Peyer's patch (tissue), 4 donors: ENCODE measurements at regions not wholly inside any gene's neighbourhood (a gene's known extent, or its start where the extent isn't known, plus 50 kb on each side); places are given as distances from the start of the nearest gene placed in this dataset.

ENCODE experiments used
- DNase-seq, 3 donors: peaks; one replicate each; pipeline ENCODE4 v3.0.0-alpha.2; 2017 to 2019
- H3K27ac ChIP-seq, 4 donors: fragments of 200-600 bp; sonication (generic); one replicate each; pipeline ENCODE4 v1.5.1; 2016 to 2019
- H3K27me3 ChIP-seq, 2 donors: fragments of 200-600 bp; sonication (generic); one replicate each; pipeline ENCODE4 v1.5.1; 2019
- H3K36me3 ChIP-seq, 3 donors: fragments of 200-600 bp; sonication (generic); one replicate each; pipeline ENCODE4 v1.5.1; 2016 to 2019
- H3K4me1 ChIP-seq, 4 donors: fragments of 200-600 bp; sonication (generic); one replicate each; pipeline ENCODE4 v1.5.1; 2016 to 2019
- H3K4me3 ChIP-seq, 4 donors: fragments of 200-600 bp; sonication (generic); 1 replicate in 3 of 4; 2 replicates in 1 of 4; pipeline ENCODE4 v1.5.1; 2016 to 2019; ENCODE audit warnings: mild to moderate bottlenecking in 1 of 4
- H3K9me3 ChIP-seq, 4 donors: fragments of 200-600 bp; sonication (generic); one replicate each; pipeline ENCODE4 v1.5.1; 2016 to 2019; ENCODE audit warnings: mild to moderate bottlenecking in 1 of 4
- CTCF ChIP-seq, 6 experiments: fragments of 450-650 bp in 4 of 6; fragments of 200-600 bp in 2 of 6; sonication (generic) in 1 of 6; IDR thresholded peaks; one replicate each; pipeline ENCODE4 v1.5.1; 2017 to 2019; ENCODE audit warnings: antibody characterized with exemption in 6 of 6, mild to moderate bottlenecking in 3 of 6, moderate library complexity in 1 of 6
- POLR2A ChIP-seq, 2 donors: fragments of 450-650 bp; IDR thresholded peaks; one replicate each; pipeline ENCODE4 v1.5.1; 2017; ENCODE audit warnings: antibody characterized with exemption in 2 of 2, mild to moderate bottlenecking in 2 of 2, moderate library complexity in 2 of 2

- TF ChIP-seq POLR2A (IDR thresholded peaks at IDR 0.05) = no peak
- TF ChIP-seq CTCF (IDR thresholded peaks at IDR 0.05) = no peak
- Histone ChIP-seq H3K36me3 (no peaks in the 10 kb centered on the region), H3K27ac (no peak overlapping the region), H3K4me3 (no peak overlapping the region), H3K27me3 (no peaks in the 10 kb centered on the region), H3K9me3 (no peaks in the 10 kb centered on the region), H3K4me1 (no peaks in the 10 kb centered on the region)
- DNase-seq = no peak
These were observed 93.6 kb upstream of the NOX3 start for GRCh38 chr6:155549028-155549798.

GRCh38 chr6:155548576-155548975, 92.9 kb upstream of the NOX3 start:
- Histone ChIP-seq H3K4me3 (no peak overlapping the region), H3K36me3 (no peaks in the 10 kb centered on the region), H3K27me3 (no peaks in the 10 kb centered on the region), H3K27ac (no peak overlapping the region), H3K9me3 (no peaks in the 10 kb centered on the region), H3K4me1 (no peaks in the 10 kb centered on the region)
- no peak for TF ChIP-seq POLR2A (IDR thresholded peaks at IDR 0.05)
- no peak for TF ChIP-seq CTCF (IDR thresholded peaks at IDR 0.05)
- no peak for DNase-seq

GRCh38 chr6:155544677-155545076, 89.0 kb upstream of the NOX3 start:
- Histone ChIP-seq H3K4me3 (no peak overlapping the region), H3K9me3 (no peaks in the 10 kb centered on the region), H3K36me3 (no peaks in the 10 kb centered on the region), H3K27ac (no peak overlapping the region), H3K4me1 (no peaks in the 10 kb centered on the region), H3K27me3 (no peaks in the 10 kb centered on the region)
- TF ChIP-seq CTCF (IDR thresholded peaks at IDR 0.05) (no peak), POLR2A (IDR thresholded peaks at IDR 0.05) (no peak)
- no peak for DNase-seq

GRCh38 chr6:155543166-155543847, 87.7 kb upstream of the NOX3 start:
- no peaks in the 10 kb centered on the region for H3K36me3 ChIP-seq
- H3K4me1 ChIP-seq = no peaks in the 10 kb centered on the region
- TF ChIP-seq POLR2A (IDR thresholded peaks at IDR 0.05) (no peak), CTCF (IDR thresholded peaks at IDR 0.05) (no peak)
- H3K9me3 ChIP-seq = no peaks in the 10 kb centered on the region
- no peak overlapping the region for H3K4me3 ChIP-seq
- H3K27ac ChIP-seq = no peak overlapping the region
- no peak for DNase-seq
- no peaks in the 10 kb centered on the region for H3K27me3 ChIP-seq

GRCh38 chr6:155542036-155542435, 86.4 kb upstream of the NOX3 start:
- no peak overlapping the region for H3K27ac ChIP-seq
- H3K9me3 ChIP-seq = no peaks in the 10 kb centered on the region
- TF ChIP-seq POLR2A (IDR thresholded peaks at IDR 0.05) = no peak
- no peak for TF ChIP-seq CTCF (IDR thresholded peaks at IDR 0.05)
- DNase-seq = no peak
- no peak overlapping the region for H3K4me3 ChIP-seq
- no peaks in the 10 kb centered on the region for H3K27me3 ChIP-seq
- no peaks in the 10 kb centered on the region for H3K4me1 ChIP-seq
- H3K36me3 ChIP-seq = no peaks in the 10 kb centered on the region
